GM23338 (cell line): ENCODE measurements at regions not wholly inside any gene's neighbourhood (a gene's known extent, or its start where the extent isn't known, plus 50 kb on each side); places are given as distances from the start of the nearest gene placed in this dataset.

Source experiments
- ATAC-seq: fragments of 200-7000 bp; cut with Tn5 transposase; 3 replicates; pipeline ENCODE4 v1.9.1; 2020
- DNase-seq: peaks from one replicate; pipeline ENCODE4 v3.0.0-alpha.2; 2015; ENCODE audit warnings: low spot score
- H2AFZ ChIP-seq: fragments of 200-600 bp; sonication (generic); 2 replicates; pipeline ENCODE4 v1.8.0; 2016; ENCODE audit warnings: antibody characterized with exemption, mild to moderate bottlenecking, moderate library complexity
- H3F3A ChIP-seq: fragments of 200-600 bp; sonication (generic); replicated peaks from 2 replicates; pipeline ENCODE4 v1.8.0; 2017; ENCODE audit warnings: antibody characterized with exemption, mixed run types, low read depth
- H3K27ac ChIP-seq: fragments of 200-600 bp; sonication (generic); 2 replicates; pipeline ENCODE4 v1.6.1; 2016; ENCODE audit warnings: low read depth
- H3K27me3 ChIP-seq: fragments of 200-600 bp; sonication (generic); 2 replicates; pipeline ENCODE4 v1.8.0; 2016; ENCODE audit warnings: mild to moderate bottlenecking, mixed run types, moderate library complexity; ENCODE audit not compliant: insufficient read depth
- H3K36me3 ChIP-seq: fragments of 200-600 bp; sonication (generic); 2 replicates; pipeline ENCODE4 v1.8.0; 2016; ENCODE audit warnings: mild to moderate bottlenecking; ENCODE audit not compliant: insufficient read depth
- H3K4me1 ChIP-seq: fragments of 200-600 bp; sonication (generic); 2 replicates; pipeline ENCODE4 v1.8.0; 2016; ENCODE audit warnings: mild to moderate bottlenecking, moderate library complexity; ENCODE audit not compliant: insufficient read depth
- H3K4me2 ChIP-seq: fragments of 200-600 bp; sonication (generic); 2 replicates; pipeline ENCODE4 v1.7.1; 2017; ENCODE audit warnings: mixed run types
- H3K4me3 ChIP-seq: fragments of 200-600 bp; sonication (generic); 2 replicates; pipeline ENCODE4 v1.6.1; 2016; ENCODE audit warnings: mixed run types
- H3K79me2 ChIP-seq: fragments of 200-600 bp; sonication (generic); replicated peaks from 2 replicates; pipeline ENCODE4 v1.8.0; 2017; ENCODE audit warnings: mild to moderate bottlenecking; ENCODE audit not compliant: insufficient read depth
- H3K9me2 ChIP-seq: fragments of 200-600 bp; sonication (generic); 2 replicates; pipeline ENCODE4 v1.8.0; 2017; ENCODE audit not compliant: insufficient read depth
- H4K20me1 ChIP-seq: fragments of 200-600 bp; sonication (generic); replicated peaks from 2 replicates; pipeline ENCODE4 v1.8.0; 2017; ENCODE audit warnings: mild to moderate bottlenecking; ENCODE audit not compliant: insufficient read depth
- H3K27ac Mint-ChIP-seq: 2 replicates; pipeline ENCODE4 v1.8.0; 2020; ENCODE audit warnings: inconsistent platforms, mild to moderate bottlenecking, moderate library complexity, mixed read lengths
- H3K27me3 Mint-ChIP-seq: 3 replicates; pipeline ENCODE4 v1.8.0; 2022; ENCODE audit warnings: low read depth, mild to moderate bottlenecking, moderate library complexity, mixed read lengths, inconsistent platforms; ENCODE audit not compliant: insufficient read depth, poor library complexity
- H3K36me3 Mint-ChIP-seq: 3 replicates; pipeline ENCODE4 v1.8.0; 2021; ENCODE audit warnings: low read depth, mild to moderate bottlenecking, inconsistent platforms, moderate library complexity, mixed read lengths
- H3K4me1 Mint-ChIP-seq: 3 replicates; pipeline ENCODE4 v1.8.0; 2020; ENCODE audit warnings: mild to moderate bottlenecking, inconsistent platforms, mixed read lengths
- H3K4me3 Mint-ChIP-seq: 3 replicates; pipeline ENCODE4 v1.8.0; 2021; ENCODE audit warnings: moderate library complexity, mild to moderate bottlenecking, inconsistent platforms, mixed read lengths
- H3K9me3 Mint-ChIP-seq: 3 replicates; pipeline ENCODE4 v1.8.0; 2020; ENCODE audit warnings: moderate library complexity, mild to moderate bottlenecking, inconsistent platforms, mixed read lengths
- CREB1 ChIP-seq: fragments of 250-450 bp; sonication (Bioruptor Pico); IDR thresholded peaks from 2 replicates; pipeline ENCODE4 v1.5.0; 2020; ENCODE audit warnings: low read depth, mild to moderate bottlenecking, moderate library complexity
- CTCF ChIP-seq, 2 experiments: fragments of 200-600 bp in 1 of 2; sonication (generic) in 1 of 2; conservative IDR thresholded peaks; 2 replicates each; pipeline versions ENCODE4 v1.5.1 to v1.6.1; 2016 to 2017; ENCODE audit warnings: antibody characterized with exemption in 2 of 2, low read depth in 2 of 2, mild to moderate bottlenecking in 2 of 2, moderate library complexity in 1 of 2
- EZH2 ChIP-seq: fragments of 200-600 bp; sonication (generic); IDR thresholded peaks from one replicate; pipeline ENCODE4 v1.8.0; 2017; ENCODE audit warnings: antibody characterized with exemption, mild to moderate bottlenecking, low read depth; ENCODE audit not compliant: unreplicated experiment
- EZH2phosphoT487 ChIP-seq: fragments of 200-600 bp; sonication (generic); IDR thresholded peaks from one replicate; pipeline ENCODE4 v1.8.1; 2018; ENCODE audit warnings: antibody characterized with exemption; ENCODE audit not compliant: unreplicated experiment
- JUNB ChIP-seq: IDR thresholded peaks from one replicate; pipeline ENCODE4 v1.6.1; 2016; ENCODE audit warnings: antibody characterized with exemption; ENCODE audit not compliant: unreplicated experiment
- NANOG ChIP-seq: IDR thresholded peaks from 2 replicates; pipeline ENCODE4 v1.6.1; 2016; ENCODE audit warnings: antibody characterized with exemption, borderline replicate concordance
- POLR2AphosphoS5 ChIP-seq: IDR thresholded peaks from 2 replicates; pipeline ENCODE4 v1.6.1; 2016; ENCODE audit warnings: antibody characterized with exemption, low read depth
- STAT1 ChIP-seq: IDR thresholded peaks from one replicate; pipeline ENCODE4 v1.6.1; 2016; ENCODE audit warnings: antibody characterized with exemption; ENCODE audit not compliant: unreplicated experiment
- ZNF114 ChIP-seq: fragments of 250-450 bp; sonication (Bioruptor Pico); IDR thresholded peaks from 2 replicates; pipeline ENCODE4 v1.5.0; 2020; ENCODE audit warnings: mild to moderate bottlenecking, moderate library complexity
- ZNF331 ChIP-seq: fragments of 250-450 bp; sonication (Bioruptor Pico); IDR thresholded peaks from 2 replicates; pipeline ENCODE4 v1.5.0; 2020; ENCODE audit warnings: low read depth, mild to moderate bottlenecking, moderate library complexity
- TF ChIP-seq, protein P1 (sequence below): IDR thresholded peaks from one replicate; pipeline ENCODE4 v1.6.1; 2018; ENCODE audit warnings: antibody characterized with exemption; ENCODE audit not compliant: unreplicated experiment
- TF ChIP-seq, protein P2 (sequence below): fragments of 250-450 bp; sonication (Bioruptor Pico); IDR thresholded peaks from 2 replicates; pipeline ENCODE4 v1.5.0; 2020; ENCODE audit warnings: mild to moderate bottlenecking, moderate library complexity

- TF ChIP-seq CTCF (conservative IDR thresholded peaks at IDR 0.05; ENCODE audit: low read depth in 2 of 2) (no peak), STAT1 (no peak), JUNB (no peak), NANOG (no peak), EZH2 (no peak)
These were observed 577.4 kb downstream of the LMO4 start (continued) for GRCh38 chr1:87906078-87906477.

DNA sequence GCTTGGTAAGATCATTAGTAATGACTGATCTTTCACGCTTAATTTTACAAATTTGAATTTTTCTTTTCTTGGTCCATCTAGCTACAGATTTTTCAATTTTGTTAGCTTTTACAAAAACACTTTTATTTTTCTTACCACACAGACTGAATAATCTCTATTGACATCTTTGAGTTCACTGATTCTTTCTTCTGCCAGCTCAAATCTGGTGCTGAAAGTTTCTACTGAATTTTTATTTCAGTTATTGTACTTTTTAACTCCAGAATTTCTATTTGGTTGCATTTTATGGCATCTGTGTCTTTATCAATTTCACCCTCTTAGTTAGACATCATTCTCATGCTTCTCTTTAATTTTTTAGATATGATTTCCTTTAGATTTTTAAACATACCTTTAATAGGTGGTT is 584.7 kb downstream of the LMO4 start:
- Mint-ChIP-seq H3K4me3 (no peak overlapping the region), H3K27me3 (no peaks in the 10 kb centered on the region), H3K9me3 (peaks cover 6% of the 10 kb centered on the region; the same call in 2 of the 3 replicates), H3K4me1 (no peaks in the 10 kb centered on the region), H3K27ac (no peak overlapping the region), H3K36me3 (no peaks in the 10 kb centered on the region; the same call in 2 of the 3 replicates)
- H2AFZ ChIP-seq = no peak overlapping the region
- no peak overlapping the region for H3K27ac ChIP-seq
- no peaks in the 10 kb centered on the region for H3K4me1 ChIP-seq
- no peaks in the 10 kb centered on the region for H3K27me3 ChIP-seq
- H3K9me2 ChIP-seq = no peaks in the 10 kb centered on the region; the same call in 1 of the 2 replicates
- DNase-seq = no peak
- H3F3A ChIP-seq = no peaks in the 10 kb centered on the region
- no peak overlapping the region for H3K4me2 ChIP-seq
- H3K36me3 ChIP-seq = no peaks in the 10 kb centered on the region
- H3K79me2 ChIP-seq = no peaks in the 10 kb centered on the region
- no peak for ATAC-seq
- H4K20me1 ChIP-seq = no peaks in the 10 kb centered on the region
- no peak overlapping the region for H3K4me3 ChIP-seq
- TF ChIP-seq EZH2phosphoT487 (no peak), CTCF (conservative IDR thresholded peaks at IDR 0.05; ENCODE audit: low read depth in 2 of 2) (no peak), ZNF331 (CRISPR knock-in tag) (no peak), STAT1 (no peak), CREB1 (CRISPR knock-in tag) (no peak), POLR2AphosphoS5 (no peak), ZNF114 (no peak), NANOG (no peak)
- TF ChIP-seq, protein P1, sequence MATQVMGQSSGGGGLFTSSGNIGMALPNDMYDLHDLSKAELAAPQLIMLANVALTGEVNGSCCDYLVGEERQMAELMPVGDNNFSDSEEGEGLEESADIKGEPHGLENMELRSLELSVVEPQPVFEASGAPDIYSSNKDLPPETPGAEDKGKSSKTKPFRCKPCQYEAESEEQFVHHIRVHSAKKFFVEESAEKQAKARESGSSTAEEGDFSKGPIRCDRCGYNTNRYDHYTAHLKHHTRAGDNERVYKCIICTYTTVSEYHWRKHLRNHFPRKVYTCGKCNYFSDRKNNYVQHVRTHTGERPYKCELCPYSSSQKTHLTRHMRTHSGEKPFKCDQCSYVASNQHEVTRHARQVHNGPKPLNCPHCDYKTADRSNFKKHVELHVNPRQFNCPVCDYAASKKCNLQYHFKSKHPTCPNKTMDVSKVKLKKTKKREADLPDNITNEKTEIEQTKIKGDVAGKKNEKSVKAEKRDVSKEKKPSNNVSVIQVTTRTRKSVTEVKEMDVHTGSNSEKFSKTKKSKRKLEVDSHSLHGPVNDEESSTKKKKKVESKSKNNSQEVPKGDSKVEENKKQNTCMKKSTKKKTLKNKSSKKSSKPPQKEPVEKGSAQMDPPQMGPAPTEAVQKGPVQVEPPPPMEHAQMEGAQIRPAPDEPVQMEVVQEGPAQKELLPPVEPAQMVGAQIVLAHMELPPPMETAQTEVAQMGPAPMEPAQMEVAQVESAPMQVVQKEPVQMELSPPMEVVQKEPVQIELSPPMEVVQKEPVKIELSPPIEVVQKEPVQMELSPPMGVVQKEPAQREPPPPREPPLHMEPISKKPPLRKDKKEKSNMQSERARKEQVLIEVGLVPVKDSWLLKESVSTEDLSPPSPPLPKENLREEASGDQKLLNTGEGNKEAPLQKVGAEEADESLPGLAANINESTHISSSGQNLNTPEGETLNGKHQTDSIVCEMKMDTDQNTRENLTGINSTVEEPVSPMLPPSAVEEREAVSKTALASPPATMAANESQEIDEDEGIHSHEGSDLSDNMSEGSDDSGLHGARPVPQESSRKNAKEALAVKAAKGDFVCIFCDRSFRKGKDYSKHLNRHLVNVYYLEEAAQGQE = no peak
- TF ChIP-seq, protein P2, sequence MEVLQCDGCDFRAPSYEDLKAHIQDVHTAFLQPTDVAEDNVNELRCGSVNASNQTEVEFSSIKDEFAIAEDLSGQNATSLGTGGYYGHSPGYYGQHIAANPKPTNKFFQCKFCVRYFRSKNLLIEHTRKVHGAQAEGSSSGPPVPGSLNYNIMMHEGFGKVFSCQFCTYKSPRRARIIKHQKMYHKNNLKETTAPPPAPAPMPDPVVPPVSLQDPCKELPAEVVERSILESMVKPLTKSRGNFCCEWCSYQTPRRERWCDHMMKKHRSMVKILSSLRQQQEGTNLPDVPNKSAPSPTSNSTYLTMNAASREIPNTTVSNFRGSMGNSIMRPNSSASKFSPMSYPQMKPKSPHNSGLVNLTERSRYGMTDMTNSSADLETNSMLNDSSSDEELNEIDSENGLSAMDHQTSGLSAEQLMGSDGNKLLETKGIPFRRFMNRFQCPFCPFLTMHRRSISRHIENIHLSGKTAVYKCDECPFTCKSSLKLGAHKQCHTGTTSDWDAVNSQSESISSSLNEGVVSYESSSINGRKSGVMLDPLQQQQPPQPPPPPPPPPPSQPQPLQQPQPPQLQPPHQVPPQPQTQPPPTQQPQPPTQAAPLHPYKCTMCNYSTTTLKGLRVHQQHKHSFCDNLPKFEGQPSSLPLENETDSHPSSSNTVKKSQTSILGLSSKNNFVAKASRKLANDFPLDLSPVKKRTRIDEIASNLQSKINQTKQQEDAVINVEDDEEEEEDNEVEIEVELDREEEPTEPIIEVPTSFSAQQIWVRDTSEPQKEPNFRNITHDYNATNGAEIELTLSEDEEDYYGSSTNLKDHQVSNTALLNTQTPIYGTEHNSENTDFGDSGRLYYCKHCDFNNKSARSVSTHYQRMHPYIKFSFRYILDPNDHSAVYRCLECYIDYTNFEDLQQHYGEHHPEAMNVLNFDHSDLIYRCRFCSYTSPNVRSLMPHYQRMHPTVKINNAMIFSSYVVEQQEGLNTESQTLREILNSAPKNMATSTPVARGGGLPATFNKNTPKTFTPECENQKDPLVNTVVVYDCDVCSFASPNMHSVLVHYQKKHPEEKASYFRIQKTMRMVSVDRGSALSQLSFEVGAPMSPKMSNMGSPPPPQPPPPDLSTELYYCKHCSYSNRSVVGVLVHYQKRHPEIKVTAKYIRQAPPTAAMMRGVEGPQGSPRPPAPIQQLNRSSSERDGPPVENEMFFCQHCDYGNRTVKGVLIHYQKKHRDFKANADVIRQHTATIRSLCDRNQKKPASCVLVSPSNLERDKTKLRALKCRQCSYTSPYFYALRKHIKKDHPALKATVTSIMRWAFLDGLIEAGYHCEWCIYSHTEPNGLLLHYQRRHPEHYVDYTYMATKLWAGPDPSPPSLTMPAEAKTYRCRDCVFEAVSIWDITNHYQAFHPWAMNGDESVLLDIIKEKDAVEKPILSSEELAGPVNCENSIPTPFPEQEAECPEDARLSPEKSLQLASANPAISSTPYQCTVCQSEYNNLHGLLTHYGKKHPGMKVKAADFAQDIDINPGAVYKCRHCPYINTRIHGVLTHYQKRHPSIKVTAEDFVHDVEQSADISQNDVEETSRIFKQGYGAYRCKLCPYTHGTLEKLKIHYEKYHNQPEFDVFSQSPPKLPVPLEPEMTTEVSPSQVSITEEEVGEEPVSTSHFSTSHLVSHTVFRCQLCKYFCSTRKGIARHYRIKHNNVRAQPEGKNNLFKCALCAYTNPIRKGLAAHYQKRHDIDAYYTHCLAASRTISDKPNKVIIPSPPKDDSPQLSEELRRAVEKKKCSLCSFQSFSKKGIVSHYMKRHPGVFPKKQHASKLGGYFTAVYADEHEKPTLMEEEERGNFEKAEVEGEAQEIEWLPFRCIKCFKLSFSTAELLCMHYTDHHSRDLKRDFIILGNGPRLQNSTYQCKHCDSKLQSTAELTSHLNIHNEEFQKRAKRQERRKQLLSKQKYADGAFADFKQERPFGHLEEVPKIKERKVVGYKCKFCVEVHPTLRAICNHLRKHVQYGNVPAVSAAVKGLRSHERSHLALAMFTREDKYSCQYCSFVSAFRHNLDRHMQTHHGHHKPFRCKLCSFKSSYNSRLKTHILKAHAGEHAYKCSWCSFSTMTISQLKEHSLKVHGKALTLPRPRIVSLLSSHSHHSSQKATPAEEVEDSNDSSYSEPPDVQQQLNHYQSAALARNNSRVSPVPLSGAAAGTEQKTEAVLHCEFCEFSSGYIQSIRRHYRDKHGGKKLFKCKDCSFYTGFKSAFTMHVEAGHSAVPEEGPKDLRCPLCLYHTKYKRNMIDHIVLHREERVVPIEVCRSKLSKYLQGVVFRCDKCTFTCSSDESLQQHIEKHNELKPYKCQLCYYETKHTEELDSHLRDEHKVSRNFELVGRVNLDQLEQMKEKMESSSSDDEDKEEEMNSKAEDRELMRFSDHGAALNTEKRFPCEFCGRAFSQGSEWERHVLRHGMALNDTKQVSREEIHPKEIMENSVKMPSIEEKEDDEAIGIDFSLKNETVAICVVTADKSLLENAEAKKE (CRISPR knock-in tag) = no peak
